ENCODE measurements at regions not wholly inside any gene's neighbourhood (a gene's known extent, or its start where the extent isn't known, plus 50 kb on each side); places are given as distances from the start of the nearest gene placed in this dataset.
"Not testable (repeated sequence)": the region's sequence is repeated elsewhere in the genome, so short reads cannot be mapped to it uniquely, and the experiment has no call there.

GRCh38 chr2:138271467-138271866 lies 230.1 kb upstream of the SPOPL start:
- DNase-seq (ENCODE audit: low spot score) = no peak

GRCh38 chr2:138272524-138273195 lies 228.9 kb upstream of the SPOPL start:
- no peak for DNase-seq (ENCODE audit: low spot score)

- not testable (repeated sequence) for DNase-seq (ENCODE audit: low spot score)
Measured at GRCh38 chr2:138273280-138273679, 228.3 kb upstream of the SPOPL start.

- no peak for DNase-seq (ENCODE audit: low spot score)
Measured at GRCh38 chr2:138274421-138275291, 226.9 kb upstream of the SPOPL start.

GRCh38 chr2:138275292-138275690 lies 226.3 kb upstream of the SPOPL start:
- DNase-seq (ENCODE audit: low spot score) = no peak

GRCh38 chr2:138275881-138276280 lies 225.7 kb upstream of the SPOPL start:
- no peak for DNase-seq (ENCODE audit: low spot score)

GRCh38 chr2:138276339-138276738 lies 225.2 kb upstream of the SPOPL start:
- no peak for DNase-seq (ENCODE audit: low spot score)

- DNase-seq (ENCODE audit: low spot score) = no peak
Measured at GRCh38 chr2:138277062-138277461, 224.5 kb upstream of the SPOPL start.

GRCh38 chr2:138279871-138280270 lies 221.7 kb upstream of the SPOPL start:
- no peak for DNase-seq (ENCODE audit: low spot score)

GRCh38 chr2:138280999-138281695 lies 220.4 kb upstream of the SPOPL start:
- DNase-seq (ENCODE audit: low spot score) = no peak

GRCh38 chr2:138282014-138282672 lies 219.4 kb upstream of the SPOPL start:
- DNase-seq (ENCODE audit: low spot score) = no peak

GRCh38 chr2:138291805-138292204 lies 209.8 kb upstream of the SPOPL start:
- DNase-seq (ENCODE audit: low spot score) = no peak

GRCh38 chr2:138293045-138293444 lies 208.5 kb upstream of the SPOPL start:
- no peak for DNase-seq (ENCODE audit: low spot score)

GRCh38 chr2:138293549-138293948 lies 208.0 kb upstream of the SPOPL start:
- no peak for DNase-seq (ENCODE audit: low spot score)

- DNase-seq (ENCODE audit: low spot score) = no peak
Measured at GRCh38 chr2:138294451-138294850, 207.1 kb upstream of the SPOPL start.

- no peak for DNase-seq (ENCODE audit: low spot score)
Measured at GRCh38 chr2:138296365-138296764, 205.2 kb upstream of the SPOPL start.

- DNase-seq (ENCODE audit: low spot score) = no peak
Measured at GRCh38 chr2:138298120-138298814, 203.3 kb upstream of the SPOPL start.

GRCh38 chr2:138298900-138299299 lies 202.7 kb upstream of the SPOPL start:
- no peak for DNase-seq (ENCODE audit: low spot score)

- no peak for DNase-seq (ENCODE audit: low spot score)
Measured at GRCh38 chr2:138306626-138307025, 194.9 kb upstream of the SPOPL start.

- DNase-seq (ENCODE audit: low spot score) = no peak
Measured at GRCh38 chr2:138307099-138307498, 194.5 kb upstream of the SPOPL start.

GRCh38 chr2:138309760-138310159 lies 191.8 kb upstream of the SPOPL start:
- DNase-seq (ENCODE audit: low spot score) = no peak

GRCh38 chr2:138312061-138312460 lies 189.5 kb upstream of the SPOPL start:
- DNase-seq (ENCODE audit: low spot score) = no peak
